H9 (cell line): ENCODE measurements at regions not wholly inside any gene's neighbourhood (a gene's known extent, or its start where the extent isn't known, plus 50 kb on each side); places are given as distances from the start of the nearest gene placed in this dataset.
A peak's percentile ranks its signal among the peaks of the same experiment; 100 is the strongest.

ENCODE experiments used
- DNase-seq: peaks from one replicate; pipeline ENCODE4 v3.0.0-alpha.2; 2017
- H2AFZ ChIP-seq: one replicate; pipeline ENCODE4 v1.6.1; 2013; ENCODE audit warnings: mild to moderate bottlenecking, low read length, control low read depth, moderate library complexity
- H2AK5ac ChIP-seq: 2 replicates; pipeline ENCODE4 v1.6.1; 2013; ENCODE audit warnings: low read length, control low read depth, mixed read lengths; ENCODE audit not compliant: insufficient read length
- H2BK120ac ChIP-seq: one replicate; pipeline ENCODE4 v1.6.1; 2013; ENCODE audit warnings: low read depth, mild to moderate bottlenecking, low read length, control low read depth, inconsistent platforms; ENCODE audit not compliant: poor library complexity, severe bottlenecking
- H2BK12ac ChIP-seq: 2 replicates; pipeline ENCODE4 v1.6.1; 2013; ENCODE audit warnings: low read length, control low read depth, mixed read lengths, low read depth; ENCODE audit not compliant: insufficient read length
- H2BK15ac ChIP-seq: 2 replicates; pipeline ENCODE4 v1.6.1; 2013; ENCODE audit warnings: low read depth, low read length, control low read depth
- H2BK20ac ChIP-seq: one replicate; pipeline ENCODE4 v1.6.1; 2013; ENCODE audit warnings: low read depth, mild to moderate bottlenecking, low read length, control low read depth, inconsistent platforms; ENCODE audit not compliant: poor library complexity, severe bottlenecking
- H2BK5ac ChIP-seq: 2 replicates; pipeline ENCODE4 v1.6.1; 2013; ENCODE audit warnings: low read length, control low read depth, mixed read lengths; ENCODE audit not compliant: insufficient read length
- H3K14ac ChIP-seq: 2 replicates; pipeline ENCODE4 v1.6.1; 2013; ENCODE audit warnings: low read length, control low read depth; ENCODE audit not compliant: insufficient read depth
- H3K18ac ChIP-seq: 2 replicates; pipeline ENCODE4 v1.6.1; 2013; ENCODE audit warnings: low read depth, mild to moderate bottlenecking, mixed read lengths, low read length, control low read depth; ENCODE audit not compliant: insufficient read length
- H3K23ac ChIP-seq: 2 replicates; pipeline ENCODE4 v1.6.1; 2013; ENCODE audit warnings: low read length, control low read depth, mixed read lengths, low read depth; ENCODE audit not compliant: insufficient read length
- H3K23me2 ChIP-seq: 2 replicates; pipeline ENCODE4 v1.6.1; 2013; ENCODE audit warnings: low read depth, mild to moderate bottlenecking, mixed read lengths, low read length, control low read depth; ENCODE audit not compliant: insufficient read length, poor library complexity, severe bottlenecking
- H3K27ac ChIP-seq: 2 replicates; pipeline ENCODE4 v1.5.1; 2013; ENCODE audit warnings: low read length, control low read depth, mixed read lengths, low read depth; ENCODE audit not compliant: insufficient read length
- H3K27me3 ChIP-seq: 2 replicates; pipeline ENCODE4 v1.6.1; 2013; ENCODE audit warnings: low read length, control low read depth, inconsistent platforms; ENCODE audit not compliant: insufficient read depth
- H3K4ac ChIP-seq: 2 replicates; pipeline ENCODE4 v1.6.1; 2013; ENCODE audit warnings: low read depth, mild to moderate bottlenecking, control low read depth, inconsistent platforms, low read length, moderate library complexity
- H3K4me1 ChIP-seq: 2 replicates; pipeline ENCODE4 v1.6.1; 2013; ENCODE audit warnings: low read length, control low read depth, inconsistent platforms; ENCODE audit not compliant: insufficient read depth
- H3K4me2 ChIP-seq: 2 replicates; pipeline ENCODE4 v1.6.1; 2013; ENCODE audit warnings: low read length, control low read depth, mixed read lengths; ENCODE audit not compliant: insufficient read length, insufficient read depth
- H3K56ac ChIP-seq: 2 replicates; pipeline ENCODE4 v1.6.1; 2013; ENCODE audit warnings: low read depth, mild to moderate bottlenecking, mixed read lengths, low read length, control low read depth; ENCODE audit not compliant: insufficient read length
- H3K79me1 ChIP-seq: 2 replicates; pipeline ENCODE4 v1.6.1; 2013; ENCODE audit warnings: low read depth, mild to moderate bottlenecking, moderate library complexity, low read length, control low read depth, inconsistent platforms; ENCODE audit not compliant: insufficient read depth, poor library complexity, severe bottlenecking
- H3K79me2 ChIP-seq: 2 replicates; pipeline ENCODE4 v1.6.1; 2013; ENCODE audit warnings: low read length, control low read depth, inconsistent platforms; ENCODE audit not compliant: insufficient read depth
- H3K9ac ChIP-seq: 2 replicates; pipeline ENCODE4 v1.6.1; 2013; ENCODE audit warnings: low read length, control low read depth, mixed read lengths; ENCODE audit not compliant: insufficient read length; ENCODE audit errors: extremely low read depth
- H3K9me3 ChIP-seq: one replicate; pipeline ENCODE4 v1.6.1; 2013; ENCODE audit warnings: low read depth, low read length, inconsistent platforms; ENCODE audit not compliant: control insufficient read depth
- H3T11ph ChIP-seq: one replicate; pipeline ENCODE4 v1.6.1; 2013; ENCODE audit warnings: mild to moderate bottlenecking, low read length, control low read depth, inconsistent platforms
- H4K20me1 ChIP-seq: one replicate; pipeline ENCODE4 v1.6.1; 2013; ENCODE audit not compliant: control insufficient read depth, insufficient read length, insufficient read depth
- H4K5ac ChIP-seq: 2 replicates; pipeline ENCODE4 v1.6.1; 2013; ENCODE audit warnings: low read depth, mild to moderate bottlenecking, mixed read lengths, low read length, control low read depth; ENCODE audit not compliant: insufficient read length
- H4K8ac ChIP-seq: replicated peaks from 2 replicates; pipeline ENCODE4 v1.6.1; 2013; ENCODE audit warnings: low read length, control low read depth, mixed read lengths, low read depth; ENCODE audit not compliant: insufficient read length
- H4K91ac ChIP-seq: 2 replicates; pipeline ENCODE4 v1.6.1; 2013; ENCODE audit warnings: low read depth, mild to moderate bottlenecking, moderate library complexity, mixed read lengths, low read length, control low read depth; ENCODE audit not compliant: insufficient read length
- H3K27ac Mint-ChIP-seq, 3 experiments: 2 replicates in 2 of 3; 3 replicates in 1 of 3; pipeline ENCODE4 v1.8.0; 2020 to 2021; ENCODE audit warnings: mixed read lengths in 3 of 3, mild to moderate bottlenecking in 1 of 3, moderate library complexity in 1 of 3
- H3K27me3 Mint-ChIP-seq: 2 replicates; pipeline ENCODE4 v1.8.0; 2021; ENCODE audit warnings: low read depth, mild to moderate bottlenecking, moderate library complexity, mixed read lengths
- H3K36me3 Mint-ChIP-seq, 3 experiments: 2 replicates in 2 of 3; 3 replicates in 1 of 3; pipeline ENCODE4 v1.8.0; 2020 to 2021; ENCODE audit warnings: low read depth in 3 of 3, mixed read lengths in 3 of 3; ENCODE audit not compliant: insufficient read depth in 1 of 3
- H3K4me1 Mint-ChIP-seq, 2 experiments: 2 replicates each; pipeline ENCODE4 v1.8.0; 2020; ENCODE audit warnings: mixed read lengths in 2 of 2
- H3K4me3 Mint-ChIP-seq, 2 experiments: 2 replicates in 1 of 2; 3 replicates in 1 of 2; pipeline ENCODE4 v1.8.0; 2020 to 2021; ENCODE audit warnings: mild to moderate bottlenecking in 2 of 2, mixed read lengths in 2 of 2, moderate library complexity in 1 of 2
- H3K9me3 Mint-ChIP-seq, 2 experiments: 2 replicates in 1 of 2; 3 replicates in 1 of 2; pipeline ENCODE4 v1.8.0; 2020; ENCODE audit warnings: mild to moderate bottlenecking in 2 of 2, mixed read lengths in 2 of 2, moderate library complexity in 1 of 2
- WGBS: extraction: QIAGEN DNeasy Blood & Tissue Kit; methylation state at CpG from one replicate; pipeline ENCODE4 v1.1.7; 2013; ENCODE audit warnings: missing lambda C conversion rate, low lambda C conversion rate, mixed read lengths; ENCODE audit not compliant: insufficient read length; ENCODE audit errors: extremely low coverage; 5-methylcytosine and 5-hydroxymethylcytosine counted together
- TF ChIP-seq, protein P1 (sequence below): fragments of 200-600 bp; sonication (generic); conservative IDR thresholded peaks from 3 replicates; pipeline ENCODE4 v1.8.0; 2021; ENCODE audit warnings: antibody characterized with exemption, mild to moderate bottlenecking

DNA sequence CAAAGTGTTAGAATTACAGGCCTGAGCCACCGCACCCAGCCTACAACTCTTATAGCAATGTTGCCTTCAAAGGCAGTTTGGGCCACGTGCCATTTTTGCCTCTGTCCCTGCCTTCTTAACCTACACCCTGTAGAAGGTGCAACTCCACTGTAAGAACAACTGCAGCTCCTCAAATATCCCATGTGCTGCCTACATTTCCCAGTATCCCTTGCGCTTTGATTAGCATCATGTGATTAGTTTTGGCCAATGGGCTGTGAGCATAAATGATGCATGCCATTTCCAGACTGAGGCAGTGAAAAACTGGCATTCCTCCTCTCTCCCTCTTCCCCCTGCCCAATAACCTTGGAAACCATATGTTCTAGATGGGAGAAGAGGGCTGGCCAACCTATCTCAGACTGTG lies 75.2 kb upstream of the MRI1 start:
- Histone ChIP-seq H3K56ac (no peak overlapping the region), H3K9ac (no peak overlapping the region), H2BK120ac (no peak overlapping the region), H3K23ac (no peak overlapping the region), H4K91ac (no peak overlapping the region), H3K27me3 (no peaks in the 10 kb centered on the region), H2BK15ac (no peak overlapping the region), H4K5ac (no peak overlapping the region), H4K20me1 (no peaks in the 10 kb centered on the region), H2BK20ac (no peak overlapping the region), H3K14ac (no peak overlapping the region), H3K79me1 (no peaks in the 10 kb centered on the region), H3K23me2 (no peaks in the 10 kb centered on the region), H2BK12ac (no peak overlapping the region), H2AFZ (peak overlapping the region; percentile 95), H3K4me1 (no peaks in the 10 kb centered on the region), H2BK5ac (no peak overlapping the region), H4K8ac (no peak overlapping the region), H3K18ac (no peak overlapping the region), H2AK5ac (no peak overlapping the region), H3K4me2 (no peak overlapping the region), H3K79me2 (no peaks in the 10 kb centered on the region), H3K9me3 (no peaks in the 10 kb centered on the region), H3K27ac (no peak overlapping the region), H3K4ac (no peak overlapping the region), H3T11ph (no peak overlapping the region)
- peak; percentile 54 for DNase-seq
- H3K27ac Mint-ChIP-seq = peak overlapping the region in 1 of 3 experiments; percentile 35; a peak in 1 of 7 replicates
- H3K4me1 Mint-ChIP-seq = no peaks in the 10 kb centered on the region; a peak in 1 of 4 replicates
- H3K4me3 Mint-ChIP-seq = no peak overlapping the region
- H3K36me3 Mint-ChIP-seq = peaks cover 0 to 2% (median 0%) of the 10 kb centered on the region in 3 experiments; a peak in 2 of 7 replicates
- no CpG with 5 or more reads among the region's 3 CpGs for WGBS
- peaks cover 21% of the 10 kb centered on the region for H3K27me3 Mint-ChIP-seq
- TF ChIP-seq, protein P1, sequence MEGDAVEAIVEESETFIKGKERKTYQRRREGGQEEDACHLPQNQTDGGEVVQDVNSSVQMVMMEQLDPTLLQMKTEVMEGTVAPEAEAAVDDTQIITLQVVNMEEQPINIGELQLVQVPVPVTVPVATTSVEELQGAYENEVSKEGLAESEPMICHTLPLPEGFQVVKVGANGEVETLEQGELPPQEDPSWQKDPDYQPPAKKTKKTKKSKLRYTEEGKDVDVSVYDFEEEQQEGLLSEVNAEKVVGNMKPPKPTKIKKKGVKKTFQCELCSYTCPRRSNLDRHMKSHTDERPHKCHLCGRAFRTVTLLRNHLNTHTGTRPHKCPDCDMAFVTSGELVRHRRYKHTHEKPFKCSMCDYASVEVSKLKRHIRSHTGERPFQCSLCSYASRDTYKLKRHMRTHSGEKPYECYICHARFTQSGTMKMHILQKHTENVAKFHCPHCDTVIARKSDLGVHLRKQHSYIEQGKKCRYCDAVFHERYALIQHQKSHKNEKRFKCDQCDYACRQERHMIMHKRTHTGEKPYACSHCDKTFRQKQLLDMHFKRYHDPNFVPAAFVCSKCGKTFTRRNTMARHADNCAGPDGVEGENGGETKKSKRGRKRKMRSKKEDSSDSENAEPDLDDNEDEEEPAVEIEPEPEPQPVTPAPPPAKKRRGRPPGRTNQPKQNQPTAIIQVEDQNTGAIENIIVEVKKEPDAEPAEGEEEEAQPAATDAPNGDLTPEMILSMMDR = no peak
- H3K9me3 Mint-ChIP-seq = peaks cover 3% of the 10 kb centered on the region in 2 experiments; a peak in 2 of 5 replicates
